B cell (primary cell): ENCODE measurements at regions not wholly inside any gene's neighbourhood (a gene's known extent, or its start where the extent isn't known, plus 50 kb on each side); places are given as distances from the start of the nearest gene placed in this dataset.

Experiments
- EZH2 ChIP-seq: IDR thresholded peaks from 2 replicates; pipeline ENCODE4 v1.6.1; 2012; ENCODE audit warnings: borderline replicate concordance, low read depth, mild to moderate bottlenecking, moderate library complexity, low read length; ENCODE audit not compliant: insufficient read depth, poor library complexity, severe bottlenecking
- TF ChIP-seq, protein P1 (sequence below): fragments of 200-600 bp; IDR thresholded peaks from one replicate; pipeline ENCODE4 v1.8.0; 2022; ENCODE audit warnings: antibody characterized with exemption, mild to moderate bottlenecking

DNA sequence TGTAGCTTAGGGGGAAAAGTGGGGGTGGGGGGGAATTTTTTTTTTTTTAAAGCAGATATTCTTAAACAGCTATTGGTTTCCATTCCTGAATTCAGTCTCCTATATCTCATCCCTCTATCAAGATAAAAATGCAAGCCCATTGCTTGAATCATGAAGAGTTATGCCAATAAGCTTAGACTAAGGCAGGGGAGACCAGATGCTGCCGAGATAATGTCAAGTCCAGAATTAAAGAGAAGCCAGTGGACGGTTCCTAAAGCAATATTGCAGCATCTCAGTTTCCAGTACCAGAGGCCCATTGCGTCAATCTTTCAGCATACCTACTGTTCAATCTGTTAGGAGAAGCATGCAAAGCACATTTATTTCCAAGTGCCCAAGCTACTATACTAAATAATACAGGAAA is 309.4 kb downstream of the BARHL2 start:
- TF ChIP-seq, protein P1, sequence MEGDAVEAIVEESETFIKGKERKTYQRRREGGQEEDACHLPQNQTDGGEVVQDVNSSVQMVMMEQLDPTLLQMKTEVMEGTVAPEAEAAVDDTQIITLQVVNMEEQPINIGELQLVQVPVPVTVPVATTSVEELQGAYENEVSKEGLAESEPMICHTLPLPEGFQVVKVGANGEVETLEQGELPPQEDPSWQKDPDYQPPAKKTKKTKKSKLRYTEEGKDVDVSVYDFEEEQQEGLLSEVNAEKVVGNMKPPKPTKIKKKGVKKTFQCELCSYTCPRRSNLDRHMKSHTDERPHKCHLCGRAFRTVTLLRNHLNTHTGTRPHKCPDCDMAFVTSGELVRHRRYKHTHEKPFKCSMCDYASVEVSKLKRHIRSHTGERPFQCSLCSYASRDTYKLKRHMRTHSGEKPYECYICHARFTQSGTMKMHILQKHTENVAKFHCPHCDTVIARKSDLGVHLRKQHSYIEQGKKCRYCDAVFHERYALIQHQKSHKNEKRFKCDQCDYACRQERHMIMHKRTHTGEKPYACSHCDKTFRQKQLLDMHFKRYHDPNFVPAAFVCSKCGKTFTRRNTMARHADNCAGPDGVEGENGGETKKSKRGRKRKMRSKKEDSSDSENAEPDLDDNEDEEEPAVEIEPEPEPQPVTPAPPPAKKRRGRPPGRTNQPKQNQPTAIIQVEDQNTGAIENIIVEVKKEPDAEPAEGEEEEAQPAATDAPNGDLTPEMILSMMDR = no peak
- TF ChIP-seq EZH2 = no peak
